OCI-LY1 (cell line): ENCODE measurements at regions not wholly inside any gene's neighbourhood (a gene's known extent, or its start where the extent isn't known, plus 50 kb on each side); places are given as distances from the start of the nearest gene placed in this dataset.

ENCODE experiments used
- H2AFZ ChIP-seq: fragments of 200-600 bp; sonication (generic), shearing (Covaris generic); 2 replicates; pipeline ENCODE4 v1.6.0; 2014; ENCODE audit warnings: antibody characterized with exemption, mild to moderate bottlenecking, low read length
- H3F3A ChIP-seq: fragments of 200-600 bp; sonication (generic), shearing (Covaris generic); 2 replicates; pipeline ENCODE4 v1.6.0; 2014; ENCODE audit warnings: mild to moderate bottlenecking, antibody characterized with exemption, low read length, moderate library complexity; ENCODE audit not compliant: insufficient read depth
- H3K27ac ChIP-seq: fragments of 200-600 bp; sonication (generic); 2 replicates; pipeline ENCODE4 v1.5.1; 2014; ENCODE audit warnings: low read length, mixed run types, mild to moderate bottlenecking, low read depth; ENCODE audit not compliant: poor library complexity, severe bottlenecking
- H3K27me3 ChIP-seq: fragments of 200-600 bp; sonication (generic); 2 replicates; pipeline ENCODE4 v1.6.0; 2014; ENCODE audit warnings: antibody characterized with exemption, mild to moderate bottlenecking, low read length, moderate library complexity; ENCODE audit not compliant: insufficient read depth
- H3K36me3 ChIP-seq: fragments of 200-600 bp; sonication (generic); 2 replicates; pipeline ENCODE4 v1.6.1; 2014; ENCODE audit warnings: mild to moderate bottlenecking, antibody characterized with exemption, low read length, moderate library complexity, mixed read lengths; ENCODE audit not compliant: insufficient read depth
- H3K4me1 ChIP-seq: fragments of 200-600 bp; sonication (generic); 2 replicates; pipeline ENCODE4 v1.5.1; 2014; ENCODE audit warnings: mild to moderate bottlenecking, low read length, moderate library complexity; ENCODE audit not compliant: insufficient read depth, severe bottlenecking
- H3K4me2 ChIP-seq: fragments of 200-600 bp; sonication (generic), shearing (Covaris generic); 2 replicates; pipeline ENCODE4 v1.6.1; 2014; ENCODE audit warnings: low read length
- H3K4me3 ChIP-seq: fragments of 200-600 bp; sonication (generic); 2 replicates; pipeline ENCODE4 v1.5.1; 2014; ENCODE audit warnings: low read length, low read depth, mild to moderate bottlenecking, mixed read lengths; ENCODE audit not compliant: poor library complexity, severe bottlenecking
- H3K79me2 ChIP-seq: fragments of 200-600 bp; shearing (Covaris generic); 2 replicates; pipeline ENCODE4 v1.6.1; 2016; ENCODE audit warnings: mixed run types, low read length, mixed read lengths; ENCODE audit not compliant: insufficient read depth
- H3K9ac ChIP-seq: fragments of 200-600 bp; sonication (generic), shearing (Covaris generic); 2 replicates; pipeline ENCODE4 v1.6.1; 2014; ENCODE audit warnings: mild to moderate bottlenecking, low read length, mixed read lengths
- H3K9me2 ChIP-seq: fragments of 200-600 bp; sonication (generic), shearing (Covaris generic); 2 replicates; pipeline ENCODE4 v1.6.1; 2014; ENCODE audit warnings: low read depth, mild to moderate bottlenecking, low read length, mixed read lengths
- H3K9me3 ChIP-seq: fragments of 200-600 bp; shearing (Covaris generic); 2 replicates; pipeline ENCODE4 v1.6.1; 2014; ENCODE audit warnings: low read length, mixed read lengths
- H4K20me1 ChIP-seq: fragments of 200-600 bp; sonication (generic), shearing (Covaris generic); 2 replicates; pipeline ENCODE4 v1.6.0; 2016; ENCODE audit warnings: mild to moderate bottlenecking, low read length; ENCODE audit not compliant: insufficient read depth
- EZH2 ChIP-seq: fragments of 200-600 bp; sonication (generic), shearing (Covaris generic); IDR thresholded peaks from 2 replicates; pipeline ENCODE4 v1.8.0; 2017; ENCODE audit warnings: borderline replicate concordance, mixed run types, mild to moderate bottlenecking, antibody characterized with exemption, low read length, moderate library complexity, mixed read lengths
- TF ChIP-seq, protein P1 (sequence below): fragments of 200-600 bp; sonication (generic), shearing (Covaris generic); IDR thresholded peaks from 2 replicates; pipeline ENCODE4 v1.5.1; 2017; ENCODE audit warnings: mild to moderate bottlenecking, antibody characterized with exemption, low read length, moderate library complexity, mixed read lengths

DNA sequence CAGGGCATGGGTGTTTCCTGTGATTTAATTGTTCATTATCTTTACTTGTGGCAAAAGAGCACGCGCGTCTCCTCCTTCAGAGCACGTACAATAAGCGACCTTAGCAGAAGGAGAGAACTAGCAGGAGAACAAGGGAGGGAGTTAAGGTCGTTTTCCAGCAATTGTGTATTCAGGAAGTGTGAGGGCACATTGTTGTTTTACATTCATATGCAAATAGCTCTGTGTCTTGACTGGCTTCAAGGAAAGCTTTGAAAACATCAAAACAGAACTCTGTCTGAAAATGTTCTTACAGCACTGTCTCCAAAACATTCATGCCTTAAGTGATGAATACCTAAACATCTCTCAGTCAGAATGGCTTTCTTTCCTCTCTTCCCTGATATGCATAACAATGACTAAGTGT lies 499.1 kb downstream of the ACTR3B start:
- Histone ChIP-seq H3K27ac (no peak overlapping the region), H3K9me3 (no peaks in the 10 kb centered on the region), H3K79me2 (no peaks in the 10 kb centered on the region), H3K4me1 (no peaks in the 10 kb centered on the region), H2AFZ (no peak overlapping the region), H3K4me3 (no peak overlapping the region), H3K9ac (no peak overlapping the region), H4K20me1 (no peaks in the 10 kb centered on the region), H3K36me3 (no peaks in the 10 kb centered on the region), H3F3A (no peaks in the 10 kb centered on the region), H3K9me2 (no peaks in the 10 kb centered on the region), H3K4me2 (no peak overlapping the region), H3K27me3 (no peaks in the 10 kb centered on the region)
- TF ChIP-seq, protein P1, sequence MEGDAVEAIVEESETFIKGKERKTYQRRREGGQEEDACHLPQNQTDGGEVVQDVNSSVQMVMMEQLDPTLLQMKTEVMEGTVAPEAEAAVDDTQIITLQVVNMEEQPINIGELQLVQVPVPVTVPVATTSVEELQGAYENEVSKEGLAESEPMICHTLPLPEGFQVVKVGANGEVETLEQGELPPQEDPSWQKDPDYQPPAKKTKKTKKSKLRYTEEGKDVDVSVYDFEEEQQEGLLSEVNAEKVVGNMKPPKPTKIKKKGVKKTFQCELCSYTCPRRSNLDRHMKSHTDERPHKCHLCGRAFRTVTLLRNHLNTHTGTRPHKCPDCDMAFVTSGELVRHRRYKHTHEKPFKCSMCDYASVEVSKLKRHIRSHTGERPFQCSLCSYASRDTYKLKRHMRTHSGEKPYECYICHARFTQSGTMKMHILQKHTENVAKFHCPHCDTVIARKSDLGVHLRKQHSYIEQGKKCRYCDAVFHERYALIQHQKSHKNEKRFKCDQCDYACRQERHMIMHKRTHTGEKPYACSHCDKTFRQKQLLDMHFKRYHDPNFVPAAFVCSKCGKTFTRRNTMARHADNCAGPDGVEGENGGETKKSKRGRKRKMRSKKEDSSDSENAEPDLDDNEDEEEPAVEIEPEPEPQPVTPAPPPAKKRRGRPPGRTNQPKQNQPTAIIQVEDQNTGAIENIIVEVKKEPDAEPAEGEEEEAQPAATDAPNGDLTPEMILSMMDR = no peak
- no peak for TF ChIP-seq EZH2

DNA sequence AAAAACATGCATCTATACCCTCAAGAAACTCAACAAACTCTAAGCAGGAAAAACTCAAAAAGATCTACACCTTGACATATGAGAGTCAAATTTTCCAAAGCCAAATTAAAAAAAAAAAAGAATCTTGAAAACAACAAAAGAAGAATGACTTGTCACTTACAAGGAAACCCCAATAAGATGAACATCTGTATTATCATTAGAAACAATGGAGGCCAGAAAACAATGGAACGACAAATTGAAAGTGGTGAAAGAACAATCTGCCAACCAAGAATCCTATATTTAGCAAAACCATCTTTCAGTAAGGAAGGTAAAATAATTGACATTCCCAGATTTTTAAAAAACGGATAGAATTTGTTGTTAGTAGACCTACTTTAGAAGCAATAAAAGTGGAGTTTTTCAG lies 516.8 kb downstream of the ACTR3B start:
- H3K9ac ChIP-seq = no peak overlapping the region
- H3K4me1 ChIP-seq = no peaks in the 10 kb centered on the region
- no peaks in the 10 kb centered on the region for H4K20me1 ChIP-seq
- TF ChIP-seq, protein P1 = no peak
- TF ChIP-seq EZH2 = no peak
- H3K9me2 ChIP-seq = no peaks in the 10 kb centered on the region
- H3K4me2 ChIP-seq = no peak overlapping the region
- H3F3A ChIP-seq = no peaks in the 10 kb centered on the region
- peaks cover 3% of the 10 kb centered on the region; the same call in 1 of the 2 replicates for H3K9me3 ChIP-seq
- H3K27ac ChIP-seq = no peak overlapping the region
- H3K36me3 ChIP-seq = no peaks in the 10 kb centered on the region
- H2AFZ ChIP-seq = no peak overlapping the region
- no peak overlapping the region for H3K4me3 ChIP-seq
- H3K79me2 ChIP-seq = no peaks in the 10 kb centered on the region
- H3K27me3 ChIP-seq = no peaks in the 10 kb centered on the region

DNA sequence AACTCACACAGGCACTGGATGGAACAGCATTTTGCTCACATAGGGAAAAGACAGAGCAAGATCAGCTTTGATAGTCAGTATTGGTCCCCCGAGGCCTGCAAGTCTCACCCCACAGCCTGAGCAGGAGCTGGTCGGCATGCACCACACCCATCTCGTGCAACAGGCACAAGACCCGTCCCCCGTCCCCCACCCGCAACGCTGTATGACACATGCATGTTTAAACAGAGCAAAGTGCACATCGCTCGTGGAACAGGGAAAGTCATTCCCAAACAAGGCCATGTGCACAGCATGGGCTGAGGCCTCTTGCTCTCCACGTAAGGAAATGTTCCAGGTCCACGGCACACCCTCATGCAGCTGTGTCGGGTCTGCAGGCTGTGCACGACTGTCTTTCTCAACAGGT lies 527.2 kb downstream of the ACTR3B start:
- no peaks in the 10 kb centered on the region for H3F3A ChIP-seq
- TF ChIP-seq EZH2 = no peak
- TF ChIP-seq, protein P1 = no peak
- no peaks in the 10 kb centered on the region for H3K9me2 ChIP-seq
- no peaks in the 10 kb centered on the region for H4K20me1 ChIP-seq
- no peaks in the 10 kb centered on the region for H3K9me3 ChIP-seq
- no peak overlapping the region for H3K4me3 ChIP-seq
- no peaks in the 10 kb centered on the region for H3K36me3 ChIP-seq
- H3K4me2 ChIP-seq = no peak overlapping the region
- no peak overlapping the region for H3K9ac ChIP-seq
- no peaks in the 10 kb centered on the region for H3K4me1 ChIP-seq
- H3K27ac ChIP-seq = no peak overlapping the region
- H3K79me2 ChIP-seq = no peaks in the 10 kb centered on the region
- no peaks in the 10 kb centered on the region for H3K27me3 ChIP-seq
- H2AFZ ChIP-seq = no peak overlapping the region
